ENCODE measurements at regions not wholly inside any gene's neighbourhood (a gene's known extent, or its start where the extent isn't known, plus 50 kb on each side); places are given as distances from the start of the nearest gene placed in this dataset.
"Not testable (repeated sequence)": the region's sequence is repeated elsewhere in the genome, so short reads cannot be mapped to it uniquely, and the experiment has no call there.

DNA sequence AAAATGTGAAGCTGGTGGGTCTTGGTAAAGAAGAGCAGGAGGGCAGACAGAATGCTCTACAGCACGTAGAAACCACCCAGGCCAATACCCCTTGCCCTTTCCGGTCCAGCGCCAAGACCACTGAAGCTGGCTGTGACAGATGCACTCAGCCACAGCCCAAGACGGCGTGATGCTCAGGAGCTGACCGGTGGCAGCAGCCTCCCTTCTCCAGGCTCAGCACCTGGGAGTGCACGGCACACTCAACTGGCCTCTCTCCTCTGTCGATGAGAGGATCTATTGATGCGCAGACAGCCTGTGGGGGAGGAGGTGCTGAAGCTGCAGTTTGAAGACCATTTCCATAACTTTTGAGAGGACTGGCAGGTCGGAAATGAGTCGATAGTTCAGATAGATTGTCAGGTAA lies 141.0 kb upstream of the MYT1L start:
- no peak for DNase-seq (ENCODE audit: low read depth)

GRCh38 chr2:2466534-2466933 lies 135.5 kb upstream of the MYT1L start:
- no peak for DNase-seq (ENCODE audit: low read depth)

DNA sequence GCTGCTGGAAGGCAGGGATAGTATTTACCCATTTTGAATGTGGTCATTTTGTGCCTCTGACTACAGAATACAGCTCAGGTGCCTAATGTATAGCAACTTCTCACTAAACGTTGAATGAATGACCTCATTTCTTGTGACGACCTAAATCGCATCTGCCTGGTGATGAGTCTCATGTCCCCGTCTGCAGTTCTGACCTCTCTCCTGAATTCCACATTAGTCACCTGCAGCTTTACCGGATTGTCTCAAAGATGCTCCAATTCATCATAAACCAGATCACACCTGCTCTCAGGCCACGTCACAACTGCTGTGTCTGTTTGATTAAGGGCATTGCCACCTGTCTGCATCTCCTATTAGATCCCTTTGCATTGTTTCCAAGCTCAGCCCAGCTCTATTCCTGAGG lies 133.6 kb upstream of the MYT1L start:
- no peak for DNase-seq (ENCODE audit: low read depth)

DNA sequence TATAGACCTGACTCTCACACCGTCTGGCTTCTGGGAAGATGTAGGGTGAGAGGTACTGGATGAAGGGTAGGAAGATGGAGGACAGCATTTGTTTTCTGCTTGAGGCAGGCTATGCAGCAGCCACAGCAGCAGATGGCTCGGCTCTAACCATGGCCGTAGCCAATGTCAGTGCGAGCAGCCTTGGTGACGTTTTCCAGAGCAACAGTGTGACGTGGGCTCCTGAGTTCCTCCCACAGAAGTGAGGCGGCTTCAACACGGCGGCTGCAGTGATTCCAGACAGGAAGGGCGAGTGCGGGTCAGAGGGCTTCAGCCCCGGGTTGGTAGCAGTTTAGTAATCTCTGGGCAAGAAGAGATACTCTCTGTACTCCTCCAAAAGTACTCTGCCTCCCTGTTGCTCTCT lies 133.0 kb upstream of the MYT1L start:
- no peak for DNase-seq (ENCODE audit: low read depth)

GRCh38 chr2:2456721-2457120 lies 125.6 kb upstream of the MYT1L start:
- no peak for DNase-seq (ENCODE audit: low read depth)

DNA sequence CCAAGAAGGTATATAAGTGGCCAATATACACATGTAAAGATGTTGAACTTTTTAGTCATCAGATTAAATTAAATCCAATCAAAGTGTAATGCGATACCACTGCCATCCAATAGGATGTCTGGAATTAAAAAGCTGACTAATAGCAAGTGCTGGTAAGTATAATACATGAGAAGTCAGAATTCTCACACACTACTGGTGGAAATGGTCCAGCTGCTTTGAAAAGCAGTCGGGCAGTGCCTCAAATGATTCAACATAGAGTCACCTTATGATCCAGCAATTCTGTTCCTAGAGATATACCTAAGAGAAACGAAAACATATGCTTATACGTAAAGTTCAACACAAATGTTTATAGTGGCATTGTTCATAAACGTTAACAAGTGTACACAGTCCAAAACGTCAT lies 124.1 kb upstream of the MYT1L start:
- no peak for DNase-seq (ENCODE audit: low read depth)

- no peak for DNase-seq (ENCODE audit: low read depth)
Observed at GRCh38 chr2:2452961-2453360, 121.9 kb upstream of the MYT1L start.

- not testable (repeated sequence) for DNase-seq (ENCODE audit: low read depth)
Observed at GRCh38 chr2:2451275-2451674, 120.2 kb upstream of the MYT1L start.

GRCh38 chr2:2448178-2448577 lies 117.1 kb upstream of the MYT1L start:
- no peak for DNase-seq (ENCODE audit: low read depth)

DNA sequence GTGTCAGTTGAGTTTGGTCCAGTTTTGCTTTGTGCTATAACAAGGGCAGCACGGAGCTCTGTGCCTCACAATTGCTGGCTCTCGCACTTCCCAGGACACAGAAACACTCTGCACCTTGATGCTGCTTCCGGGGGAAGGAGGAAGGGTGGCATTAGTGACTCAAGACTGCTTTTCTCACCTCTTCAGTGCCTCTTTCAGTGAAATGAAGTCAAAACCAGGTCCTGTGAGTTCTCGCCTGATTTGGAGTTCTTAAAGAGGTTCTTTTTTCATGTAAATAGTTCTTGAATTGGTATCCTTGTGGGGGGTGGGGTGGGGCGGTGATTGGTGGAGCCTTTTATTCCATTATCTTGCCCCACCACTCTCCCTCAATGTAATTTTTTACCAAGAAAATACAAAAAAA lies 91.5 kb upstream of the MYT1L start:
- no peak for DNase-seq (ENCODE audit: low read depth)

DNA sequence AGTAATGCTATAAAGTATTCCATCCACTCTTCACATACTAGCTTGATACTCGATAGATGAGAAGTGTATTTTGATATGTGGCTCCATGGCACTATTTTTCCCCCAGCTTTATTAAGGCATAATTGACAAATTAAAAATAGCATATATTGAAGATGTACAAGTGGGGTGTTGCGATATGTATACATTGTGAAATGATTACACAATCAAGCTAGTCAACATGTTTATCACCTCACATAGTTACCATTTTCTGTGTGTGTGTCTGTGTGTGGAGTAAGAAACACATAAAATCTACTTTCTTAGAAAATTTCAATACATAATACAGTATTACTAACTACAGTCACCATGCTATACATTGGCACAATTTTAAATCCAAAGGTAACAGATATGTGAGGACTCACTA lies 82.5 kb upstream of the MYT1L start:
- DNase-seq (ENCODE audit: low read depth): no peak

DNA sequence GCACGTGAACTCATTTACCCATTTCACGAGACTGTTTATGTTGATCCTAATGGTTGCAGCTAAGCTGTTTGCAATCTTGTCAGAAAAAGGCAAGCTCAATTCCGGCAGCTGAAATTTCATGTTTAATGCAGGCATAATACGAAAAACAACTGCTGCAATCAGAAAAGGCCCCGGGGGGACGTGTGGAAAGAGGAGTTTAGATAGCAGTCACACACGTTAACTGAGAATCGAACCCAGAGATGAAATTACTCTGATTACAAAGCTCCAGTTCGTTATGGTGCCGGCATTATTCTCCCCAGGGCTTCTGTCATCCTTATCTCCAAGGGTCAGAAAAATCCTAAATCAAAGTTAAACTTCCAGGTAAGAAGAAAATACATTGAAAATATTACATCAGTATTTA lies 79.9 kb upstream of the MYT1L start:
- no peak for DNase-seq (ENCODE audit: low read depth)

- DNase-seq (ENCODE audit: low read depth): no peak
Observed at GRCh38 chr2:2409481-2409880, 78.4 kb upstream of the MYT1L start.

- DNase-seq (ENCODE audit: low read depth): no peak
Observed at GRCh38 chr2:2405780-2406179, 74.7 kb upstream of the MYT1L start.

DNA sequence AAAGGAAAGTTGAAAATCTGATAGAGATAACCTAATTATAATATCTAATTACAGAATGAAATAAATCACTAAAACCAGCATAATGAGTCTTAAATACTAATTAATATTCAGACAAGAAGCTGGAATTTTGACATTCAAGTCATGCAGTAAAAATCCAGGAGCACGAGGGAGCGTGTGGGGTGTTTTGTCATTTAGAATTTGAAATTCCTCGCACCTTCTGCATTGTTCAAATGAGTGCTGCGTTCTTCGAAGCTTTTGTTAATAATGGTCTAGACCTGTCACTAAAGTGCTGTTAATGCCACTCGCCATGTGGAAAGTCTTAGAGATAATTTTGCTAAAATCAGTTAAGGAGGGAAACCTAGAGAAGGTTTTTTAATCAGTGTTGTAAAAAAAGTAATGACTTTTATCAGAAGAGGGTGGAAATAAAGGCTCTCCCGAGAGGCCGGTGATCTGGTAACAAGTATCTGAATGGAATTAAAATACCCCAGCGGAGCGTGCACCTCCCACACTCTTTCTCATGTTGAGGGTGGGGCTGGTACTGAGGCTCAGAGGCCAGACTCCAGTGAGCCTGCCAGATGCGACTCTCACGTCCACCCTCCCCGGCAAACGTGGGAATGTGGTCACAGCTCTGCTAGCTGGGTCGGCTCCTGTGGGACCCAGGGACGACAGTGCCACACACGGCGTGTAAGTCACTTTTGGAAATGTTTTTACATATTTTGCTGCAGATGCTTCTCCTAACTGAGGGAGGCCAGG lies 69.4 kb upstream of the MYT1L start:
- DNase-seq (ENCODE audit: low read depth): no peak

GRCh38 chr2:2399396-2399795 lies 68.3 kb upstream of the MYT1L start:
- DNase-seq (ENCODE audit: low read depth): no peak

DNA sequence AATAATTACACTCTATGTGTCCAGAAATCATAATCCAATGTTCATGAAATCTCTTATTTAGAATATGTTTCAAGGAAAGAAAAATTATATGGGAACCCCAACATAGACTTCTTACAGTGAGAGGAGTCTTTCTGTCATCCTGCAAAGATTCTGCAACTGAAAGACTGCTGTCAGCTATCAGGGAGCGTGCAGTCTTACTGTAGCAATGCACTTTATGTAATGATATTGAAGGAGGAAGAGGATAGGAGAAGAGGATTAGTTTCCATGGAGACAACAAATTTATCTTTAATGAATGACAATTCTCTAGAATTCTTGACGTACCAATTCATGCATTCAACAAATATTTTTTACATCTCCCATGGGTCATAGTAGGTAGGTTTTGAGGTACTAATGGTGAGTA lies 61.3 kb upstream of the MYT1L start:
- DNase-seq (ENCODE audit: low read depth): no peak

- DNase-seq (ENCODE audit: low read depth): no peak
Observed at GRCh38 chr2:2389215-2389614, 58.1 kb upstream of the MYT1L start.

Data from stimulated activated CD8-positive, alpha-beta memory T cell treated with anti-CD3 and anti-CD28 coated beads, Interleukin-7, amount 100 ng/mL, for 24 hours (primary cell).